ENCODE measurements at regions not wholly inside any gene's neighbourhood (a gene's known extent, or its start where the extent isn't known, plus 50 kb on each side); places are given as distances from the start of the nearest gene placed in this dataset.

DNA sequence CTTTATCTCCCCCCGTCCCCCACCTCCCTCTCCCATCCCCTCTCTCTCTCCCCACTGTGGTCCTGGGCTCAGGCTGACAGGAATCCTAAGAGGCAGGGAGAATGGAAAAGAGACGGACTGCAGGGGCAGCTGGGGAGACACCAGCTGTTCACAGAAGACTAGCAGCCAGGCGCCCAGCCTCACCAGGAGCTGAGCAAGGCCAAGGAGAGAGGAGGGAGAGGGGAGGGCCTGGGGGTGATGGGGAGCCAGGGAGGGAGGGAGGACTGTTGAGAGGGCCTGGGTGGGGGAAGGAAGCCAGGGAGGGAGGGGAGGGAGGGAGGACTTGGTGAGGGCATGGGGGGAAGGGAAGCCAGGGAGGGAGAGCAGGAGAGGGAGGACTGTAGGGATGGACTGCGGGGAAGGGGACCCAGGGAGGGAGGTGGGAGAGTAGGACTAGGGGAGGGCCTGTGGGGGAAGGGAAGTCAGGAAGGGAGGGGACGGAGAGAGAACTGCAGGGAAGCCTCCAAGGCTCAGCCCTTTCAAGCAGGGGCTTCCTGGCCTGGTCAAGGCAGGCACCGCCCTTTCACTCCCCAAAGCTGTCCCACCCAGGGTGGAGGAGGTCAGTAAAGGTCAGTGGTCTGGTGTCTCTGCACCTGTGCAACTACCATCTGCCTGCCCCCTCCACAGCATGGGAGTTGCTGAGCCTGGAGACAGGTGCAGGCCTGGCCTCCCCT lies 517.7 kb upstream of the MYT1L start (continued):
- TF ChIP-seq, protein P1, sequence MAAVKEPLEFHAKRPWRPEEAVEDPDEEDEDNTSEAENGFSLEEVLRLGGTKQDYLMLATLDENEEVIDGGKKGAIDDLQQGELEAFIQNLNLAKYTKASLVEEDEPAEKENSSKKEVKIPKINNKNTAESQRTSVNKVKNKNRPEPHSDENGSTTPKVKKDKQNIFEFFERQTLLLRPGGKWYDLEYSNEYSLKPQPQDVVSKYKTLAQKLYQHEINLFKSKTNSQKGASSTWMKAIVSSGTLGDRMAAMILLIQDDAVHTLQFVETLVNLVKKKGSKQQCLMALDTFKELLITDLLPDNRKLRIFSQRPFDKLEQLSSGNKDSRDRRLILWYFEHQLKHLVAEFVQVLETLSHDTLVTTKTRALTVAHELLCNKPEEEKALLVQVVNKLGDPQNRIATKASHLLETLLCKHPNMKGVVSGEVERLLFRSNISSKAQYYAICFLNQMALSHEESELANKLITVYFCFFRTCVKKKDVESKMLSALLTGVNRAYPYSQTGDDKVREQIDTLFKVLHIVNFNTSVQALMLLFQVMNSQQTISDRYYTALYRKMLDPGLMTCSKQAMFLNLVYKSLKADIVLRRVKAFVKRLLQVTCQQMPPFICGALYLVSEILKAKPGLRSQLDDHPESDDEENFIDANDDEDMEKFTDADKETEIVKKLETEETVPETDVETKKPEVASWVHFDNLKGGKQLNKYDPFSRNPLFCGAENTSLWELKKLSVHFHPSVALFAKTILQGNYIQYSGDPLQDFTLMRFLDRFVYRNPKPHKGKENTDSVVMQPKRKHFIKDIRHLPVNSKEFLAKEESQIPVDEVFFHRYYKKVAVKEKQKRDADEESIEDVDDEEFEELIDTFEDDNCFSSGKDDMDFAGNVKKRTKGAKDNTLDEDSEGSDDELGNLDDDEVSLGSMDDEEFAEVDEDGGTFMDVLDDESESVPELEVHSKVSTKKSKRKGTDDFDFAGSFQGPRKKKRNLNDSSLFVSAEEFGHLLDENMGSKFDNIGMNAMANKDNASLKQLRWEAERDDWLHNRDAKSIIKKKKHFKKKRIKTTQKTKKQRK (IDR thresholded peaks at IDR 0.05; ENCODE audit: low read depth, low read length): no peak
- TF ChIP-seq, protein P2, sequence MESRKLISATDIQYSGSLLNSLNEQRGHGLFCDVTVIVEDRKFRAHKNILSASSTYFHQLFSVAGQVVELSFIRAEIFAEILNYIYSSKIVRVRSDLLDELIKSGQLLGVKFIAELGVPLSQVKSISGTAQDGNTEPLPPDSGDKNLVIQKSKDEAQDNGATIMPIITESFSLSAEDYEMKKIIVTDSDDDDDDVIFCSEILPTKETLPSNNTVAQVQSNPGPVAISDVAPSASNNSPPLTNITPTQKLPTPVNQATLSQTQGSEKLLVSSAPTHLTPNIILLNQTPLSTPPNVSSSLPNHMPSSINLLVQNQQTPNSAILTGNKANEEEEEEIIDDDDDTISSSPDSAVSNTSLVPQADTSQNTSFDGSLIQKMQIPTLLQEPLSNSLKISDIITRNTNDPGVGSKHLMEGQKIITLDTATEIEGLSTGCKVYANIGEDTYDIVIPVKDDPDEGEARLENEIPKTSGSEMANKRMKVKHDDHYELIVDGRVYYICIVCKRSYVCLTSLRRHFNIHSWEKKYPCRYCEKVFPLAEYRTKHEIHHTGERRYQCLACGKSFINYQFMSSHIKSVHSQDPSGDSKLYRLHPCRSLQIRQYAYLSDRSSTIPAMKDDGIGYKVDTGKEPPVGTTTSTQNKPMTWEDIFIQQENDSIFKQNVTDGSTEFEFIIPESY (IDR thresholded peaks at IDR 0.05): no peak

- BruUV-seq (replicated peaks): no TSS peak
- ATAC-seq (no peak), DNase-seq (ENCODE audit: low read depth, low spot score) (no peak), FAIRE-seq (no peak)
- ChIA-PET CTCF (no interaction called here), SMC1A (ENCODE audit: uncharacterized antibody, unreplicated experiment) (interaction anchor here (0.7 kb wide), 1 partner anchor 439 kb away, joined by 3 read pairs; no protein-coding TSS in a partner anchor), POLR2A (no interaction called here), RAD21 (ENCODE audit: unreplicated experiment) (no interaction called here)
- no peaks in the 10 kb centered on the region for H3K79me2 ChIP-seq (ENCODE audit: control insufficient read depth, insufficient read depth, low read length)
- no peaks in the 10 kb centered on the region for H3K9me3 ChIP-seq (replicated peaks; ENCODE audit: control insufficient read depth, insufficient read depth, low read length)
- H3K36me3 ChIP-seq (ENCODE audit: control insufficient read depth in 2 of 2, insufficient read depth in 2 of 2, low read length in 1 of 2): no peaks in the 10 kb centered on the region; a peak in 1 of 4 replicates
- H3K4me3 ChIP-seq: no peak overlapping the region
- H4K20me1 ChIP-seq (ENCODE audit: control insufficient read depth, insufficient read depth): no peaks in the 10 kb centered on the region
- in situ Hi-C loops (cut with MboI): no loop called here
- H3K27ac ChIP-seq (ENCODE audit: control insufficient read depth, insufficient read depth): no peak overlapping the region
- 59% methylated on average over 6 of the region's 6 CpGs for WGBS (ENCODE audit: insufficient coverage, insufficient replicate concordance, low lambda C conversion rate, missing lambda C conversion rate)
- H3K4me1 ChIP-seq (ENCODE audit: control insufficient read depth, insufficient read depth, low read length): no peaks in the 10 kb centered on the region
- H3K27me3 ChIP-seq (replicated peaks in 1 of 2; ENCODE audit: control insufficient read depth in 2 of 2, insufficient read depth in 2 of 2, low read length in 1 of 2): no peaks in the 10 kb centered on the region
- intact Hi-C loops (cut with micrococcal nuclease; ENCODE audit: unreplicated experiment): no loop called here
- H3K4me2 ChIP-seq (ENCODE audit: control insufficient read depth, insufficient read depth): no peak overlapping the region
- no peak overlapping the region for H2AFZ ChIP-seq (ENCODE audit: control insufficient read depth, low read depth, low read length)
- no peak overlapping the region for H3K9ac ChIP-seq (ENCODE audit: control insufficient read depth, insufficient read depth, low read length)
- TF ChIP-seq SP1 (IDR thresholded peaks at IDR 0.05; ENCODE audit: low read depth, low read length) (no peak), EED (IDR thresholded peaks at IDR 0.05; ENCODE audit: low read depth) (no peak), SKIL (IDR thresholded peaks at IDR 0.05; ENCODE audit: low read depth, poor library complexity, severe bottlenecking) (no peak), MTA3 (IDR thresholded peaks at IDR 0.05; ENCODE audit: borderline replicate concordance, low read length) (no peak), ASH2L (IDR thresholded peaks at IDR 0.05; ENCODE audit: borderline replicate concordance, low read depth) (no peak), RB1 (IDR thresholded peaks at IDR 0.05; ENCODE audit: borderline replicate concordance) (no peak), NR2F1 (conservative IDR thresholded peaks at IDR 0.05) (no peak), IKZF2 (IDR thresholded peaks at IDR 0.05) (no peak), KAT2A (conservative IDR thresholded peaks at IDR 0.05; ENCODE audit: control insufficient read depth, low read depth, low read length) (no peak)
- TF ChIP-seq, protein P3, sequence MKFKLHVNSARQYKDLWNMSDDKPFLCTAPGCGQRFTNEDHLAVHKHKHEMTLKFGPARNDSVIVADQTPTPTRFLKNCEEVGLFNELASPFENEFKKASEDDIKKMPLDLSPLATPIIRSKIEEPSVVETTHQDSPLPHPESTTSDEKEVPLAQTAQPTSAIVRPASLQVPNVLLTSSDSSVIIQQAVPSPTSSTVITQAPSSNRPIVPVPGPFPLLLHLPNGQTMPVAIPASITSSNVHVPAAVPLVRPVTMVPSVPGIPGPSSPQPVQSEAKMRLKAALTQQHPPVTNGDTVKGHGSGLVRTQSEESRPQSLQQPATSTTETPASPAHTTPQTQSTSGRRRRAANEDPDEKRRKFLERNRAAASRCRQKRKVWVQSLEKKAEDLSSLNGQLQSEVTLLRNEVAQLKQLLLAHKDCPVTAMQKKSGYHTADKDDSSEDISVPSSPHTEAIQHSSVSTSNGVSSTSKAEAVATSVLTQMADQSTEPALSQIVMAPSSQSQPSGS (IDR thresholded peaks at IDR 0.05; ENCODE audit: low read length): no peak
- TF ChIP-seq, protein P4, sequence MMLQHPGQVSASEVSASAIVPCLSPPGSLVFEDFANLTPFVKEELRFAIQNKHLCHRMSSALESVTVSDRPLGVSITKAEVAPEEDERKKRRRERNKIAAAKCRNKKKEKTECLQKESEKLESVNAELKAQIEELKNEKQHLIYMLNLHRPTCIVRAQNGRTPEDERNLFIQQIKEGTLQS (IDR thresholded peaks at IDR 0.05; ENCODE audit: borderline replicate concordance, extremely low read depth, low read depth, low read length): no peak
Observed at GRCh38 chr2:2848198-2848597, 517.1 kb upstream of the MYT1L start.

Measured in GM12878 (cell line).